GM23338 (cell line): ENCODE measurements at regions not wholly inside any gene's neighbourhood (a gene's known extent, or its start where the extent isn't known, plus 50 kb on each side); places are given as distances from the start of the nearest gene placed in this dataset.

Source experiments
- ATAC-seq: fragments of 200-7000 bp; cut with Tn5 transposase; 3 replicates; pipeline ENCODE4 v1.9.1; 2020
- DNase-seq: peaks from one replicate; pipeline ENCODE4 v3.0.0-alpha.2; 2015; ENCODE audit warnings: low spot score
- H2AFZ ChIP-seq: fragments of 200-600 bp; sonication (generic); 2 replicates; pipeline ENCODE4 v1.8.0; 2016; ENCODE audit warnings: antibody characterized with exemption, mild to moderate bottlenecking, moderate library complexity
- H3F3A ChIP-seq: fragments of 200-600 bp; sonication (generic); replicated peaks from 2 replicates; pipeline ENCODE4 v1.8.0; 2017; ENCODE audit warnings: antibody characterized with exemption, mixed run types, low read depth
- H3K27ac ChIP-seq: fragments of 200-600 bp; sonication (generic); 2 replicates; pipeline ENCODE4 v1.6.1; 2016; ENCODE audit warnings: low read depth
- H3K27me3 ChIP-seq: fragments of 200-600 bp; sonication (generic); 2 replicates; pipeline ENCODE4 v1.8.0; 2016; ENCODE audit warnings: mild to moderate bottlenecking, mixed run types, moderate library complexity; ENCODE audit not compliant: insufficient read depth
- H3K36me3 ChIP-seq: fragments of 200-600 bp; sonication (generic); 2 replicates; pipeline ENCODE4 v1.8.0; 2016; ENCODE audit warnings: mild to moderate bottlenecking; ENCODE audit not compliant: insufficient read depth
- H3K4me1 ChIP-seq: fragments of 200-600 bp; sonication (generic); 2 replicates; pipeline ENCODE4 v1.8.0; 2016; ENCODE audit warnings: mild to moderate bottlenecking, moderate library complexity; ENCODE audit not compliant: insufficient read depth
- H3K4me2 ChIP-seq: fragments of 200-600 bp; sonication (generic); 2 replicates; pipeline ENCODE4 v1.7.1; 2017; ENCODE audit warnings: mixed run types
- H3K4me3 ChIP-seq: fragments of 200-600 bp; sonication (generic); 2 replicates; pipeline ENCODE4 v1.6.1; 2016; ENCODE audit warnings: mixed run types
- H3K79me2 ChIP-seq: fragments of 200-600 bp; sonication (generic); replicated peaks from 2 replicates; pipeline ENCODE4 v1.8.0; 2017; ENCODE audit warnings: mild to moderate bottlenecking; ENCODE audit not compliant: insufficient read depth
- H3K9me2 ChIP-seq: fragments of 200-600 bp; sonication (generic); 2 replicates; pipeline ENCODE4 v1.8.0; 2017; ENCODE audit not compliant: insufficient read depth
- H4K20me1 ChIP-seq: fragments of 200-600 bp; sonication (generic); replicated peaks from 2 replicates; pipeline ENCODE4 v1.8.0; 2017; ENCODE audit warnings: mild to moderate bottlenecking; ENCODE audit not compliant: insufficient read depth
- H3K27ac Mint-ChIP-seq: 2 replicates; pipeline ENCODE4 v1.8.0; 2020; ENCODE audit warnings: inconsistent platforms, mild to moderate bottlenecking, moderate library complexity, mixed read lengths
- H3K27me3 Mint-ChIP-seq: 3 replicates; pipeline ENCODE4 v1.8.0; 2022; ENCODE audit warnings: low read depth, mild to moderate bottlenecking, moderate library complexity, mixed read lengths, inconsistent platforms; ENCODE audit not compliant: insufficient read depth, poor library complexity
- H3K36me3 Mint-ChIP-seq: 3 replicates; pipeline ENCODE4 v1.8.0; 2021; ENCODE audit warnings: low read depth, mild to moderate bottlenecking, inconsistent platforms, moderate library complexity, mixed read lengths
- H3K4me1 Mint-ChIP-seq: 3 replicates; pipeline ENCODE4 v1.8.0; 2020; ENCODE audit warnings: mild to moderate bottlenecking, inconsistent platforms, mixed read lengths
- H3K4me3 Mint-ChIP-seq: 3 replicates; pipeline ENCODE4 v1.8.0; 2021; ENCODE audit warnings: moderate library complexity, mild to moderate bottlenecking, inconsistent platforms, mixed read lengths
- H3K9me3 Mint-ChIP-seq: 3 replicates; pipeline ENCODE4 v1.8.0; 2020; ENCODE audit warnings: moderate library complexity, mild to moderate bottlenecking, inconsistent platforms, mixed read lengths
- CREB1 ChIP-seq: fragments of 250-450 bp; sonication (Bioruptor Pico); IDR thresholded peaks from 2 replicates; pipeline ENCODE4 v1.5.0; 2020; ENCODE audit warnings: low read depth, mild to moderate bottlenecking, moderate library complexity
- EZH2 ChIP-seq: fragments of 200-600 bp; sonication (generic); IDR thresholded peaks from one replicate; pipeline ENCODE4 v1.8.0; 2017; ENCODE audit warnings: antibody characterized with exemption, mild to moderate bottlenecking, low read depth; ENCODE audit not compliant: unreplicated experiment
- EZH2phosphoT487 ChIP-seq: fragments of 200-600 bp; sonication (generic); IDR thresholded peaks from one replicate; pipeline ENCODE4 v1.8.1; 2018; ENCODE audit warnings: antibody characterized with exemption; ENCODE audit not compliant: unreplicated experiment
- JUNB ChIP-seq: IDR thresholded peaks from one replicate; pipeline ENCODE4 v1.6.1; 2016; ENCODE audit warnings: antibody characterized with exemption; ENCODE audit not compliant: unreplicated experiment
- NANOG ChIP-seq: IDR thresholded peaks from 2 replicates; pipeline ENCODE4 v1.6.1; 2016; ENCODE audit warnings: antibody characterized with exemption, borderline replicate concordance
- POLR2AphosphoS5 ChIP-seq: IDR thresholded peaks from 2 replicates; pipeline ENCODE4 v1.6.1; 2016; ENCODE audit warnings: antibody characterized with exemption, low read depth
- STAT1 ChIP-seq: IDR thresholded peaks from one replicate; pipeline ENCODE4 v1.6.1; 2016; ENCODE audit warnings: antibody characterized with exemption; ENCODE audit not compliant: unreplicated experiment
- ZNF114 ChIP-seq: fragments of 250-450 bp; sonication (Bioruptor Pico); IDR thresholded peaks from 2 replicates; pipeline ENCODE4 v1.5.0; 2020; ENCODE audit warnings: mild to moderate bottlenecking, moderate library complexity
- TF ChIP-seq, protein P1 (sequence below): IDR thresholded peaks from 2 replicates; pipeline ENCODE4 v1.6.1; 2016; ENCODE audit warnings: antibody characterized with exemption
- TF ChIP-seq, protein P2 (sequence below): IDR thresholded peaks from one replicate; pipeline ENCODE4 v1.6.1; 2018; ENCODE audit warnings: antibody characterized with exemption; ENCODE audit not compliant: unreplicated experiment

DNA sequence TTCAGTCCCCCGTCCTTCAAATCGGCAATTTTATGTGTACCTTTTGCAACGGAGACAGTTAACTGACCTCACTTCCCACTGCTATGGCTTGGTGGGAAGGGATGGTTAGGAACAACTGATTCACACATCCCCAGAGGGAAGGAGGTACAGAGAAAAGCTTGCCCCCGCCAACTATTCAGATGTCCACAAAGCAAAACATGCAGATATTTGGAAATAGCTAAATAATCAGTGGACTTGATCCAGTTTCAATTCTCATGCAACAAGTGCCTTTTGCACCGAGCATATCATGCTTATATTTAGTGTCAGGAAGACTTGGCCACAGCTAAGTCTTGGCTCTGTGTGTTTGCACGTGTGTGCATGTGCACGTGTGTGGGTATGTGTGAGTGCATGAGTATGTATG, 144.6 kb downstream of the SNX19 start:
- Mint-ChIP-seq H3K4me3 (no peak overlapping the region), H3K36me3 (no peaks in the 10 kb centered on the region), H3K27ac (no peak overlapping the region), H3K4me1 (peaks cover 4% of the 10 kb centered on the region; the same call in 2 of the 3 replicates), H3K27me3 (peaks cover 2% of the 10 kb centered on the region), H3K9me3 (peaks cover 13% of the 10 kb centered on the region; the same call in 2 of the 3 replicates)
- Histone ChIP-seq H3K27me3 (no peaks in the 10 kb centered on the region), H3K27ac (no peak overlapping the region), H4K20me1 (no peaks in the 10 kb centered on the region), H3K4me3 (no peak overlapping the region), H3K79me2 (no peaks in the 10 kb centered on the region), H3K4me2 (no peak overlapping the region), H3K36me3 (no peaks in the 10 kb centered on the region), H3K4me1 (no peaks in the 10 kb centered on the region), H2AFZ (no peak overlapping the region), H3K9me2 (peaks cover 15% of the 10 kb centered on the region), H3F3A (no peaks in the 10 kb centered on the region)
- ATAC-seq, result no peak
- TF ChIP-seq CREB1 (CRISPR knock-in tag), result no peak
- TF ChIP-seq, protein P1, sequence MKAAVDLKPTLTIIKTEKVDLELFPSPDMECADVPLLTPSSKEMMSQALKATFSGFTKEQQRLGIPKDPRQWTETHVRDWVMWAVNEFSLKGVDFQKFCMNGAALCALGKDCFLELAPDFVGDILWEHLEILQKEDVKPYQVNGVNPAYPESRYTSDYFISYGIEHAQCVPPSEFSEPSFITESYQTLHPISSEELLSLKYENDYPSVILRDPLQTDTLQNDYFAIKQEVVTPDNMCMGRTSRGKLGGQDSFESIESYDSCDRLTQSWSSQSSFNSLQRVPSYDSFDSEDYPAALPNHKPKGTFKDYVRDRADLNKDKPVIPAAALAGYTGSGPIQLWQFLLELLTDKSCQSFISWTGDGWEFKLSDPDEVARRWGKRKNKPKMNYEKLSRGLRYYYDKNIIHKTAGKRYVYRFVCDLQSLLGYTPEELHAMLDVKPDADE, result no peak
- no peak for TF ChIP-seq NANOG
- no peak for TF ChIP-seq EZH2phosphoT487
- no peak for TF ChIP-seq JUNB
- TF ChIP-seq EZH2, result no peak
- TF ChIP-seq ZNF114 (CRISPR knock-in tag), result no peak
- TF ChIP-seq STAT1, result no peak
- TF ChIP-seq, protein P2, sequence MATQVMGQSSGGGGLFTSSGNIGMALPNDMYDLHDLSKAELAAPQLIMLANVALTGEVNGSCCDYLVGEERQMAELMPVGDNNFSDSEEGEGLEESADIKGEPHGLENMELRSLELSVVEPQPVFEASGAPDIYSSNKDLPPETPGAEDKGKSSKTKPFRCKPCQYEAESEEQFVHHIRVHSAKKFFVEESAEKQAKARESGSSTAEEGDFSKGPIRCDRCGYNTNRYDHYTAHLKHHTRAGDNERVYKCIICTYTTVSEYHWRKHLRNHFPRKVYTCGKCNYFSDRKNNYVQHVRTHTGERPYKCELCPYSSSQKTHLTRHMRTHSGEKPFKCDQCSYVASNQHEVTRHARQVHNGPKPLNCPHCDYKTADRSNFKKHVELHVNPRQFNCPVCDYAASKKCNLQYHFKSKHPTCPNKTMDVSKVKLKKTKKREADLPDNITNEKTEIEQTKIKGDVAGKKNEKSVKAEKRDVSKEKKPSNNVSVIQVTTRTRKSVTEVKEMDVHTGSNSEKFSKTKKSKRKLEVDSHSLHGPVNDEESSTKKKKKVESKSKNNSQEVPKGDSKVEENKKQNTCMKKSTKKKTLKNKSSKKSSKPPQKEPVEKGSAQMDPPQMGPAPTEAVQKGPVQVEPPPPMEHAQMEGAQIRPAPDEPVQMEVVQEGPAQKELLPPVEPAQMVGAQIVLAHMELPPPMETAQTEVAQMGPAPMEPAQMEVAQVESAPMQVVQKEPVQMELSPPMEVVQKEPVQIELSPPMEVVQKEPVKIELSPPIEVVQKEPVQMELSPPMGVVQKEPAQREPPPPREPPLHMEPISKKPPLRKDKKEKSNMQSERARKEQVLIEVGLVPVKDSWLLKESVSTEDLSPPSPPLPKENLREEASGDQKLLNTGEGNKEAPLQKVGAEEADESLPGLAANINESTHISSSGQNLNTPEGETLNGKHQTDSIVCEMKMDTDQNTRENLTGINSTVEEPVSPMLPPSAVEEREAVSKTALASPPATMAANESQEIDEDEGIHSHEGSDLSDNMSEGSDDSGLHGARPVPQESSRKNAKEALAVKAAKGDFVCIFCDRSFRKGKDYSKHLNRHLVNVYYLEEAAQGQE, result no peak
- no peak for DNase-seq

DNA sequence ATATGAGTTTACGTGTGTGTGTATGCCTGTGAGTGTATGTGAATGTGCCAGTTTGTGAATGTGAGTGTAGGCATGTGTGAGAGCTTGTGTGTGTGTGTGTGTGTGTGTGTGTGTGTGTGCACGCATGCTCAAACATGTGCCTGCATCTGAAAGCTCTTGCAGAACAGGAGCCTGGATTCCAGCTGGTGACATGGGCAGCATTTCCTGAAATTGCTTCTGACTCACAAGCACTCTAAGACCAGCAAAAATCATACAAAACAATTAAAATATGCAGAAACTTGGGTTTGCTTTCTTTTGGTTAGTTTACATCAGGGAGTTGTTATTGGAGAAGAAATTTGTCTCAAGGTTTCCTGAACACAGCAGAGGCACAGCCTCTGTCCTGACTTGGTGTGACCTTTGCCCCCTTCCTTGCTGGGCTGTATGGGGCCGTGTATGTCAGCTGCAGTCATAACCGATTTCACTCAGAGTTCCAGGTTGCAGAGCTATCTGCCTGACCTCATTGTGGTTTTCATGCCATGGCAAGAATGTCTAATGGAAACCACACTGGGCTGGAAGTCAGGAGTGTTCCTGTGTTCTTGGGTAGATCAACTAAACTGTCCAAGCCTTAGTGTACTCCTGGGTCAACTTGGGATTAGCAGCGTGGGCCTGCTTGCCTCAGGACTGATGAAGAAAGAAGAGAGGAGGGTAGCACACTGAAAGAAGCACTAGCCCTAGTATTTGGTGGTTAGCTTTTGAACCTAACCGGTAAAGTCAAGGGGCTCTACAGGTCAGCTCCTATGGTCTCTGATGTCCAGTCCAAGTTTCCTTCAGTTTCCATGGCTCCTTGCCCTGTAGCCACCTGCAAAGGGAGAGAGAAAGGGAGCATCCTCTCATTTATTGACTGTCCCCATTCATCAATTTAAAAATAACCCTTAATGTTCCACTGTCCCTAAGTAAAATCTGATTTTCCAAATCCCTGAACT, 143.7 kb downstream of the SNX19 start:
- Histone ChIP-seq H4K20me1 (no peaks in the 10 kb centered on the region), H2AFZ (no peak overlapping the region), H3K36me3 (no peaks in the 10 kb centered on the region), H3K79me2 (no peaks in the 10 kb centered on the region), H3F3A (no peaks in the 10 kb centered on the region), H3K4me3 (no peak overlapping the region), H3K9me2 (peaks cover 15% of the 10 kb centered on the region), H3K27me3 (no peaks in the 10 kb centered on the region), H3K4me2 (no peak overlapping the region), H3K4me1 (no peaks in the 10 kb centered on the region), H3K27ac (no peak overlapping the region)
- DNase-seq (no peak), ATAC-seq (no peak)
- H3K36me3 Mint-ChIP-seq, result no peaks in the 10 kb centered on the region
- H3K9me3 Mint-ChIP-seq, result peaks cover 6% of the 10 kb centered on the region; the same call in 1 of the 3 replicates
- H3K4me1 Mint-ChIP-seq, result peaks cover 4% of the 10 kb centered on the region; the same call in 2 of the 3 replicates
- peaks cover 2% of the 10 kb centered on the region for H3K27me3 Mint-ChIP-seq
- no peak overlapping the region for H3K4me3 Mint-ChIP-seq
- TF ChIP-seq POLR2AphosphoS5 (no peak), EZH2 (no peak), STAT1 (no peak)
- TF ChIP-seq, protein P2, result no peak
- H3K27ac Mint-ChIP-seq, result no peak overlapping the region
